ENCODE measurements at regions not wholly inside any gene's neighbourhood (a gene's known extent, or its start where the extent isn't known, plus 50 kb on each side); places are given as distances from the start of the nearest gene placed in this dataset.

DNA sequence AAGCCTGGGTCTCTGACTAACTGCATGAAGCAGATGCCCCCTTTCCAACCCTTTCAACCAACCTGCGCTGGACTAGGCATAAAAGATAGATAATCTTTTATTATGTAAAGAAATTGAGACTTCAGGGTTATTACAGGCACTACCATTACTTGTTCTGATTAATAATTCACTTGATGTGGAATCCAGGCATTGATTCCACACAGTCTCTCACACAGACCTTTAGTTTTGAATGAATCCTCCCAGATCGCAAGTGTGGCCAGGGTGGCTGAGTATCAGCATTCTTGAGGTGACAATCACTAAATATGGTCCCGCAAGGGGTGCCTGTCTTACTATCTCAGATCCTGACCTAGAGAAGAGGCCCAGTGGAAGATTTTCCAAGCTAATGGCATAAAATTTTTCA lies 368.9 kb upstream of the ONECUT1 start:
- Histone ChIP-seq H3K9me3 (replicated peaks) (peaks cover 2% of the 10 kb centered on the region), H3K4me3 (no peak overlapping the region), H3K36me3 (no peaks in the 10 kb centered on the region), H3K27me3 (ENCODE audit: low read depth) (no peaks in the 10 kb centered on the region), H3K27ac (replicated peaks) (no peak overlapping the region), H3K4me1 (no peaks in the 10 kb centered on the region)
- intact Hi-C loops (cut with micrococcal nuclease), result no loop called here
- DNase-seq, result no peak
- TF ChIP-seq, protein P1, sequence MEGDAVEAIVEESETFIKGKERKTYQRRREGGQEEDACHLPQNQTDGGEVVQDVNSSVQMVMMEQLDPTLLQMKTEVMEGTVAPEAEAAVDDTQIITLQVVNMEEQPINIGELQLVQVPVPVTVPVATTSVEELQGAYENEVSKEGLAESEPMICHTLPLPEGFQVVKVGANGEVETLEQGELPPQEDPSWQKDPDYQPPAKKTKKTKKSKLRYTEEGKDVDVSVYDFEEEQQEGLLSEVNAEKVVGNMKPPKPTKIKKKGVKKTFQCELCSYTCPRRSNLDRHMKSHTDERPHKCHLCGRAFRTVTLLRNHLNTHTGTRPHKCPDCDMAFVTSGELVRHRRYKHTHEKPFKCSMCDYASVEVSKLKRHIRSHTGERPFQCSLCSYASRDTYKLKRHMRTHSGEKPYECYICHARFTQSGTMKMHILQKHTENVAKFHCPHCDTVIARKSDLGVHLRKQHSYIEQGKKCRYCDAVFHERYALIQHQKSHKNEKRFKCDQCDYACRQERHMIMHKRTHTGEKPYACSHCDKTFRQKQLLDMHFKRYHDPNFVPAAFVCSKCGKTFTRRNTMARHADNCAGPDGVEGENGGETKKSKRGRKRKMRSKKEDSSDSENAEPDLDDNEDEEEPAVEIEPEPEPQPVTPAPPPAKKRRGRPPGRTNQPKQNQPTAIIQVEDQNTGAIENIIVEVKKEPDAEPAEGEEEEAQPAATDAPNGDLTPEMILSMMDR (IDR thresholded peaks at IDR 0.05; ENCODE audit: borderline replicate concordance), result no peak

GRCh38 chr15:53133255-53133850 lies 343.2 kb upstream of the ONECUT1 start:
- Histone ChIP-seq H3K9me3 (replicated peaks) (peaks cover 5% of the 10 kb centered on the region), H3K4me1 (no peaks in the 10 kb centered on the region), H3K4me3 (no peak overlapping the region), H3K27me3 (ENCODE audit: low read depth) (peaks cover 13% of the 10 kb centered on the region), H3K36me3 (no peaks in the 10 kb centered on the region), H3K27ac (replicated peaks) (no peak overlapping the region)
- DNase-seq, result no peak
- intact Hi-C loops (cut with micrococcal nuclease), result no loop called here
- TF ChIP-seq, protein P1 (IDR thresholded peaks at IDR 0.05; ENCODE audit: borderline replicate concordance), result no peak

GRCh38 chr15:53130943-53131342 lies 340.8 kb upstream of the ONECUT1 start:
- intact Hi-C loops (cut with micrococcal nuclease), result no loop called here
- no peak overlapping the region for H3K4me3 ChIP-seq

GRCh38 chr15:53129121-53129904 lies 339.2 kb upstream of the ONECUT1 start:
- no peak overlapping the region for H3K27ac ChIP-seq (replicated peaks)
- H3K9me3 ChIP-seq (replicated peaks), result no peaks in the 10 kb centered on the region
- H3K36me3 ChIP-seq, result no peaks in the 10 kb centered on the region
- no peak for DNase-seq
- intact Hi-C loops (cut with micrococcal nuclease), result no loop called here
- TF ChIP-seq, protein P1 (IDR thresholded peaks at IDR 0.05; ENCODE audit: borderline replicate concordance), result no peak
- H3K27me3 ChIP-seq (ENCODE audit: low read depth), result peaks cover 13% of the 10 kb centered on the region
- H3K4me3 ChIP-seq, result no peak overlapping the region
- H3K4me1 ChIP-seq, result no peaks in the 10 kb centered on the region

More at GRCh38 chr15:53130943-53131342, 340.8 kb upstream of the ONECUT1 start:
- no peaks in the 10 kb centered on the region for H3K4me1 ChIP-seq
- DNase-seq, result no peak
- H3K9me3 ChIP-seq (replicated peaks), result peaks cover 5% of the 10 kb centered on the region
- TF ChIP-seq, protein P1 (IDR thresholded peaks at IDR 0.05; ENCODE audit: borderline replicate concordance), result no peak
- no peaks in the 10 kb centered on the region for H3K36me3 ChIP-seq
- peaks cover 13% of the 10 kb centered on the region for H3K27me3 ChIP-seq (ENCODE audit: low read depth)
- H3K27ac ChIP-seq (replicated peaks), result no peak overlapping the region

DNA sequence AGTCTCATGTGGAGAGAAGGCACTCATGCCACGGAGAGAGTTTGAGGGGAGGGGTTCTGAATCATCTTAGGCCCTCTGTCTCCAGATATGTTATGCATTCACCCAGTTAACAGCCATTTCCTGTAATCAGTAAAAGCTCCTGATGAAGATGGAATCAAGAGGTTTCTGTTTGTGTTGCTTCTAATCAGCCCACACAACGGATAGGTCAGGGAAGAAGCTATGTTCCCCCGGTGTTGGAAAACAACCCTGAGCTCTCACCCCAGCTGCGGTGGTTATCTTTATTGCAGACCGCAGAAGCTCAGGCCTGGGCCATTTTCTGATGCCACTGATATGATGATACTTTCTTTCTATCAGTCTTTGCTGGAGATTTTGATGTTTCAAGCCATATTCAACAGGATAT lies 338.5 kb upstream of the ONECUT1 start:
- Histone ChIP-seq H3K27me3 (ENCODE audit: low read depth) (peaks cover 13% of the 10 kb centered on the region), H3K27ac (replicated peaks) (no peak overlapping the region), H3K36me3 (no peaks in the 10 kb centered on the region), H3K9me3 (replicated peaks) (no peaks in the 10 kb centered on the region), H3K4me1 (no peaks in the 10 kb centered on the region), H3K4me3 (no peak overlapping the region)
- TF ChIP-seq, protein P1 (IDR thresholded peaks at IDR 0.05; ENCODE audit: borderline replicate concordance), result no peak
- DNase-seq, result no peak
- intact Hi-C loops (cut with micrococcal nuclease), result no loop called here
